ENCODE measurements at regions not wholly inside any gene's neighbourhood (a gene's known extent, or its start where the extent isn't known, plus 50 kb on each side); places are given as distances from the start of the nearest gene placed in this dataset.

- Histone ChIP-seq H3K27ac (no peak overlapping the region), H3K4me3 (ENCODE audit: low read depth in 1 of 2, low read length in 1 of 2) (no peak overlapping the region), H3K36me3 (no peaks in the 10 kb centered on the region), H3K9me3 (no peaks in the 10 kb centered on the region), H3K27me3 (peaks cover 22% of the 10 kb centered on the region), H3K4me1 (ENCODE audit: control insufficient read depth in 1 of 2, insufficient read depth in 1 of 2, low read depth in 1 of 2, low read length in 1 of 2) (no peaks in the 10 kb centered on the region)
- no peak for TF ChIP-seq CTCF (IDR thresholded peaks at IDR 0.05)
Observed at GRCh38 chr15:100716456-100717085, 114.2 kb downstream of the ASB7 start.

- Histone ChIP-seq H3K27ac (no peak overlapping the region), H3K4me1 (ENCODE audit: control insufficient read depth in 1 of 2, insufficient read depth in 1 of 2, low read depth in 1 of 2, low read length in 1 of 2) (no peaks in the 10 kb centered on the region), H3K36me3 (no peaks in the 10 kb centered on the region), H3K27me3 (peaks cover 27% of the 10 kb centered on the region), H3K4me3 (ENCODE audit: low read depth in 1 of 2, low read length in 1 of 2) (no peak overlapping the region), H3K9me3 (no peaks in the 10 kb centered on the region)
- TF ChIP-seq CTCF (IDR thresholded peaks at IDR 0.05): no peak
Observed at GRCh38 chr15:100717596-100717995, 115.2 kb downstream of the ASB7 start.

GRCh38 chr15:100718075-100718980 lies 115.9 kb downstream of the ASB7 start:
- Histone ChIP-seq H3K27me3 (peaks cover 27% of the 10 kb centered on the region), H3K36me3 (no peaks in the 10 kb centered on the region), H3K4me1 (ENCODE audit: control insufficient read depth in 1 of 2, insufficient read depth in 1 of 2, low read depth in 1 of 2, low read length in 1 of 2) (no peaks in the 10 kb centered on the region), H3K4me3 (ENCODE audit: low read depth in 1 of 2, low read length in 1 of 2) (no peak overlapping the region), H3K27ac (no peak overlapping the region), H3K9me3 (no peaks in the 10 kb centered on the region)
- TF ChIP-seq CTCF (IDR thresholded peaks at IDR 0.05): no peak

- Histone ChIP-seq H3K27ac (no peak overlapping the region), H3K36me3 (no peaks in the 10 kb centered on the region), H3K9me3 (no peaks in the 10 kb centered on the region)
Observed at GRCh38 chr15:100720406-100720967, 118.1 kb downstream of the ASB7 start.

More at GRCh38 chr15:100720406-100720967, 118.1 kb downstream of the ASB7 start:
- Histone ChIP-seq H3K4me3 (ENCODE audit: low read depth in 1 of 2, low read length in 1 of 2) (no peak overlapping the region), H3K27me3 (peaks cover 31% of the 10 kb centered on the region), H3K4me1 (ENCODE audit: control insufficient read depth in 1 of 2, insufficient read depth in 1 of 2, low read depth in 1 of 2, low read length in 1 of 2) (no peaks in the 10 kb centered on the region)
- no peak for TF ChIP-seq CTCF (IDR thresholded peaks at IDR 0.05)

All from neutrophil (primary cell).